Activated CD4-positive, CD25-positive, alpha-beta regulatory T cell treated with anti-CD3 and anti-CD28 coated beads, Interleukin-2, amount 50 U/mL, for 72 hours (primary cell): ENCODE measurements at regions not wholly inside any gene's neighbourhood (a gene's known extent, or its start where the extent isn't known, plus 50 kb on each side); places are given as distances from the start of the nearest gene placed in this dataset.

Experiments used
- DNase-seq: peaks from one replicate; pipeline ENCODE4 v3.0.0; 2021

DNA sequence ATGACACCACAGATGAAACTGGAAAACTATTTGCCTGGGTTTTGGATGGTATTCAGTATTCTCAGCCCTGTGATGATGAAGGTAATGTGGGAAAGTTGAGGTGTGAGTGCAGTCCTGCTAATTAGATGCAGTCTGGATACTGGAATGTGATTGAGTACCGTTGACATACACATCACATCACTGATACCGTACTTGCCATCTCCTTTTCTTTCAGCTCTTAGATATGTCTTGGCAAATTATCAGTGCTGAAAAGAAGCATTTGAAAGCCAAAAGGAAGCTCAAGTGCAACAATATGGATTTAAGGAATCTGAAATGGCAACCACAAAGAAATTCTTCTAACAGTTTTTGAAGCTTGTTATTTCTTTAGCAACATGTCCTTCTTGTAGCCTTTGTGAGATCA lies 381.4 kb upstream of the TGFBR2 start:
- DNase-seq = no peak

DNA sequence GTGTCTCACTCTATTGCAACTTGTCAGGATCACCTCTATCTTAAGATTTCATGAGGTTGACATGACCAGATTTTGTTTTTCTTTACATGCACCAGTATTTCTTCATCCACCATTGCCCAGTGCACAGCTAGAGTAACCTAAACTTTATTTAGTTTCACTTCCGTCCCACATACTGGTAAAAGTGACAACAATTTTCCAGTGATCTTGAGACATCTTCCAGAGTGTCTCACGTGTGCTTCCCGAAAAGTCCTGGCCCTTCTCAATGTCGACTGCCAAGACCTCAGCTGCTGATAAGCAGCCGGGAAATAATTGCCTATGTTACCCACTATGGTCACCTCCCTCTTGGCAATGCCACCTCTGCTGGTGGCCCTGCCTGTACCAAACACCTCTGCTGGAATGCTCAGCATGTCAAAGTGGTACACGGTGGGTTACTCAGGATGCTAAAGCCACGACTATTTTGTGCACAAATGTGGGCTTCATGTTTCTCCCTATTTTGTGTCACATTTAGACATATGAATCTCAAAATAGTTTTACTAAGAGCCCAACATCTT lies 379.7 kb upstream of the TGFBR2 start:
- DNase-seq = no peak

DNA sequence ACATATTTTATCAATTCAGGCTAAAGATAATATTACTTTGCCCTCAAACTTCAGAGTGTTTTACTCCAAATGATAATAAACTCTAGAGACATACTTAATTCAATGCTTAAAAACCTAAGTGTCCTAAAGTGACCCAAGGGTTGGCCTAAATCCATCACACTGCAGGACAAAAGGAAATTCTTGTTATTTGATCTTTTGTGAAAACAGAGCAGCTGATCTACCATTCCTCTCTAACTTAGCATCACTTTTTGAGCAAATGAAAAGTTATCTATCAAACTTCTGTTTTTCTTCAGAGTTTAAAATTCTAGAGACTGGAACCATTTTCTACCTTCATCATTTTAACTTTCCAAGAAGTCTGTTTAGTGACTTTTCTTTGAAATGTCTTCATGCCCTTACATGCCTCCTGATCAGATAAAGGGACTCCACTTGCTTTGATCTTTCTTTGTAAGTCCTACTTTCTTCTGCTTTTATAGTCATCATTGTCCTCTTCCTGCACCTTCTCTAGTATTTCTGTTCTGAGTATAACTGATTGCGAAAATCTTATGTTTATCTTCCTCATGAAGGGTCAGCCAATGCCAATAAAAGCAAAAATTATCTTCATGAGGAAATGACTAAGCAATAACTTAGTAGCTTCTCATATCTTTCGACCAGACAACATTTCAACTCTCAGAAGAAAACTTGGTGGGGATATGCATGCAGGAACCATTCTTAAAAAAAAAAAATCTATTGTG lies 378.7 kb upstream of the TGFBR2 start:
- DNase-seq = no peak

DNA sequence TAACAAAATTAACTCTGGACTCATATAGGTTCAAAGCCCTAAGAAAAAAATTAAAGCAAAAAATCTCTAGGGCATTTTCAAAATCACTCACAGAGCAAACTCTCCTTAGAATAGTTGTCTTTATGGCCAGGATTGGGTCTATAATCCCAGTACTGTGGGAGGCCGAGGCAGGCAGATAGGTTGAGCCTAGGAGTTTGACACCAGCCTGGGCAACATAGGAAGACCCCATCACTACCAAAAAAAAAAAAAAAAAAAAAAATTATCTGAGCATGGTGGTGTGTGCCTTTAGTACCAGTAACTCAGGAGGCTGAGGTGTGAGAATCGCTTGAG lies 378.1 kb upstream of the TGFBR2 start:
- no peak for DNase-seq

DNA sequence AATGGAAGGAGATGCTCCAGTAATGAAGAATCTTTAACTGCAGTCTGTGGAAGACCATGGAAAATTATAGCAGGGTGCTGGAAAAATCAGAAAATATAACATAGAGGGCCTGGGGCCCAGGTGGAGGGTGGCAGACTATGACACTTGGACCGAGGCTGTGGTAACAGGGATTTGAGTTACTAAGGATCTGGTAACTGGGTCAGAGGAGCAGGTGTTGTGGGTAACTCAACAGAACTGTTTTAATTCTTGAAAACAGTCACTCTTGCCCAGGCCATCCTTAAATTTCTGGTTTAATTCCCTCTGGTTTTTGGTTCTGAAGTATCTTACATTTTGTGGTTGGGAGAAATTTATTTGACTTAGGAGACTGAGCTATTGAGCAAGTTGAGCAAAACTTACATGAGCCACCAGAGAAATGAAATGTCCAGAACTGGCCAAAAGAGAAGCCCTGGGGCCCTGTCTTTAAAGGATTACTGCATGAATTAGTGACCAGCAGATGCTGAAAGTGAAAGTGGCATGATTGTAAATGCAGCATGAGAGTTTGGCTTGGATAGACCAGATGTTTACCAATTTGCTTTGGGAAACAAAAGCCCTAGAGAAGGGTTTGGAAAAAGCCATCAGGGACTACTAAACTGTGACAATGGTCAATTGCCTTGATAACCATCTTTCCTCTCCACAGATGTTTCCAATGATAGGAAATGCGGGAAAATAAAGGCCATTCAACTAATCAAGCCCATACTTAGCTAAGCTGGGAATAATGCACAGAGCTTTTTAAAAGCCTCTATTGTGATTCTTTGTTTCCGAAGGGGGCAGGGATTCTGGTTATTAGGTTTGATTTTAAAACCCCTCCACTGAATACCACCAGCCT lies 374.9 kb upstream of the TGFBR2 start:
- no peak for DNase-seq

DNA sequence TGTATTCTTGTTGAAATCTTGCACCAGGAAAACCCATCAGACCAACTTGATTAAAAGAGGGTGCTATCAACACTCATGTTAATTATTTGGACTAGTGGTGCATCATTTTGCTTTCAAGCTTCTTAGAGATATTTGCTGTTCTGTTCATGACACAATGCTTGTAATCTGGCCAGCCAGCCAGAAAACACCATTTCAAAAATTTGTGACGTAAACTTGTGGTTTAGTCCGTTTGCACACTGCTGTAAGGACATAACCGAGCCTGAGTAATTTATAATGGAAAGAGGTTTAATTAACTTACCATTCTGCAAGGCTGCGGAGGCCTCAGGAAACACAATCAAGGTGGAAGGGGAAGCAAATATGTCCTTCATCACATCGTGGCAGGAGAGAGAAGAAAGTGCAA lies 374.3 kb upstream of the TGFBR2 start:
- no peak for DNase-seq

DNA sequence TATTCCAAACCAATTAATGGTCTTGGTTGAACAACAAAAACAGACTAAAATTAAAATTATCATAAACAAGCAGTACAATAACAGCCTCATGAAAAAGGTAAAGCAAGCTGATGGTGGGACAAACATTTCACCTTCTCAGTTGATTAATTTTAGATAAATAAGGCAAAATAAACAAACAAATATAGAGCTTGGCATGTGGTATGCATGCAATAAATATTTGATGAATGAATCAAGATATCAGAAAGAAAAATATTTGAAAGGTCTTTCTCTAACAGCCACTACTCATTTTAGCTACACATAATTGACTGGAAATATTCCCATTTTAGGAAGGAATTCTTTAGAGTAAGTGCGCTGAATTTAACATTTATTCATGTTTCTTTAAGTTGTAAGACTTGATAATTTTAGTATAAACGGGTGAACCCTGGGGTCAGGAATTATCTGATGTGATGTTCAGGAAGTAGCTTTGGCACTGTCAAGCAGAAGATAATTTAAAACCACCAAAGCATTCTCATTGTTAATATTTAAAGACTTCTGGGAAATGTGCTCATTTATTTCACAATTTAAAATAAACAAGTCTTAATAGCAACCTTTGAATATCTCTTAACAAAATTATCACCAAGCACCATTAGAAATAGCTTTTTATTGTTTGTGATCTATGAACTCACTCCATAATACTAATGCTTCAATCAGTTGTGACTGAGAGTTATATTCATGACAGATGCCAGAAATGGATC lies 372.3 kb upstream of the TGFBR2 start:
- DNase-seq = no peak

DNA sequence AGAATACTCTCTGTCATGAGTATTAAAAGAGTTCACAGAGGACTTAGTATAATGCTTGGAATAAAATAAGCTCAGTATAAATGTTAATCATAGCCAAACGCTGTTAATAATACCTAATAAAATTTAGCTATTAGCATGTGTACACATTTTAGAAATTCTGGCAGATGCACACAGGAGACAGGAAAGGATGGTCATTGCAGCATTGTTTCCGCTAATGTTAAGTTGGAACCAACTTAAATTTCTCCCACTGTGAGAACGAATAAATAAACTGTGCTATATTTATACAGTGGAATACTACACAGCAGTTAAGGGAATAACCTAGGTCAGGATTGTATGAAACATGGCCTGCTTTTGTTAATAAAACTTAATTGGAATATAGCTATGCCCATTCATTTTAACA lies 370.4 kb upstream of the TGFBR2 start:
- no peak for DNase-seq

DNA sequence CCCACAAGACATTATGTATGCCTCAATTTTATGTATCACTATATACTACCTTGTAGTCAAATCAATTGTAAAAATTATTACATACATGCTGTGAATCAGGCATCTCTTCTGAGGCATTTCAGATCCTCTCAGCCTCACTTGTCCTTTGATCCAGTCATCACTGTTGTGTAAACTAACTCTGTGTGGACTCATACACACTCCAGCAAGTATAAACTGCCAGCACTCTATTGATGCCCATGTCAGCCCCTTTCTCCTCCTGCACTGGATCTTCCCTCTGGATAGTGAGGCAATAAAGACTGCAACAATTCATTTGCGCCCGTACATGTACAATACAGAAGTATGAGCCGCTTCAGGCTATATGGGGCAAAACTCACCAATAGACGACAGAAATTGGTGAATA lies 364.7 kb upstream of the TGFBR2 start:
- no peak for DNase-seq

DNA sequence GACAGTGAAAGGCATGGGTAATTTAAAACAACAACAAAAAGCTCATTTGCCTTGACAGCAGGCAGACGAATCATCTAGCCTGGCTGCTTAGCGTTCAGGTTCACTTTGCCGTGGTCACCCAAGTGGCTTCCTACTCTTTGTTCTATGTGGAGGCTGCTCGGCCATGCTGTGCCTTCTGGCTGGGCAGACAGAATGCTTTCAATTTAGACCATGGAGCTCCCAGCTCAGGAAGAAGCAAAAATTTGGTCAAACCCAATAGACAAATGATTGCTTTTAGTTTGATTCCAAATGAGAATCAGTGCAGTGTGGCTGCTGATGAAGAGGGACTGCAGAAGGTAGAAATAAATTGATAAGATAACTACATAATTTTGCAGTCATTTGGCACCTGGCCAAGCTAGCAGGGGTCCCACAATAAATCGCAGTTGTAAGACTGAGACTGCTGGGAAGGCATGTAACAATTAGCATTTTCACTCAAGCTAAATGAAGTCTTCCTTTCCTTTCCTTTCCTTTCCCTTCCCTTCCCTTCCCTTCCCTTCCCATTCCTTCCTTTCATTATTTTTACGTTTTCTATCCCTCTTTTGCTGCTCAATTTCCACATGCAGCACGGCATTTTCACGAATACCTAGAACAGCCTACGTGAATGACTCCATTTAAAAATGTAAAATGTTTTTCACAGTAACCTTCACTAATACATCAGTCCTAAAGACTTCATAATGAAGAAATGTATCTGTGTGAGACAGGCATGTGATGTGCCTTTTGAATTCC lies 360.4 kb upstream of the TGFBR2 start:
- no peak for DNase-seq

DNA sequence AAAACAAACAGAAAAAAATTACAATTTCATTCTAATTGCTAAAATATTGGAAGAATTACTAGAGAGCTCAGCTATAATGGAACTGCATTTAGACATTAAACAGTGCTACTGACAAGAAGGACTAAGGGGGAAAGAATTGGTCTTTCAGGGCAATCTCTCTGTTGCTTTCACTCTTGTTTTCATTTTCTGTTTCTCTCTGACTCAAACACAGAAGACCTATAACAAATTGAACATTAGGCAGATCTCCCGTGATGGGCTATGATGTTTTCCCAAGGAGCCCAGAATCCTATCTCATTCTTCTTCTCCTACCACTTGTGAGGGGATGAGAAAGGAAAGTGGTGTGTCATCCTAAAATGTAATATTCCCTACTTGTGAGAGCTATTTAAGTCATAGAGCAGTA lies 358.0 kb upstream of the TGFBR2 start:
- DNase-seq = no peak

DNA sequence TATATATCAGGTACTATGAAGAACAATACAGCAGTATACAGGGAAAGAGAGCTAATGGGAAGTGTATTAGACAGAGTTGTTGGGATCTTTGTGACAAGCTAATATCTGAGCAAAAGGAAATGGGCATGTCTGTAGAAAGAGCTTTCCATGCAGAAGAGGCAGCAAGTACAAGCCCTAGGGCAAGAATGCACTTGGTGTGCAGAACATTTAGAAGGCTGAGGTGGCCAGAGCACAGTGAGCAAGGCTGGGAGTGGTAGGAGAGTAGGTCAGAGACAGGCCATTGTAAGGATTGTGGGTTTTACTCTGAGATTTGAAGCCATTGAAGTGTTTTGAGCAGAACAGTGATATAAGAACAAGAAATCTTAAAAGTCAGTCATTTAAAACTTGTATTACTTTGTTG lies 353.9 kb upstream of the TGFBR2 start:
- DNase-seq = no peak

DNA sequence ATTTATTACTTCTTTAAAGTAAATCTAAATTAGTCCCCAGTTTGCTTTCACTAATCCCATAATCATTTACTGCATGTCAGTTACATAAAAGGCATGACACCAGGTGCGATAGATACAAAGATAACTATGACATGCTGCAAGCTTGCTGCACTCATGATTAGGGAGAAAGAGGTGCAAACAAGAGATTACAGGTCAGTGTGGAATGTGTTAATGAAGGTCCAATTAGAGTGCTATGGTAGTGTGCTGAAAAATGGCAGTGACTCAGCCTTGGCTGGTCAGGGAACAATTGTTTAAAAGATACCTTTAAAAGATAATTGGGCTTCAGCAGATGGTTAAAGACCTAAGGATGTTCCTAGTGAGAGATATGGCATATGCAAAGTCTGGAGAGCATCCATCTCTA lies 352.6 kb upstream of the TGFBR2 start:
- DNase-seq = no peak

DNA sequence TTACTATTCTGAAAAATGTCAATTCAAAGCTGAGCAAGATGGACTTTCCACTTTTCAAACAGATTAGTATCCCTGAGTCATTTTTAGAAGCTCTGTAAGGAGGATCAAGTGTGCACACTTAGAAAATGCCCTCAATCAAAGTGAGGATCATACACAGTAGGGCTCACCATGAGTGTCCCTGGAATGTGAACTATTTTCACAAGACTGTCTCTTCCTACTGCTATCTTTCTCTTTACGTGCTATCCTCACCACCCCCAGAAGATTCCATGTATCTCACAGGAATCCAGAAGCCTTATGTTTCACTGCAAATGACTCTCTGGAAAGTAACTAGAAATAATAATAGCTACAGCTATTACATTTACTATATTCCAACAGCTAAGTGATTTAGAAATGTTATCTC lies 349.9 kb upstream of the TGFBR2 start:
- no peak for DNase-seq

DNA sequence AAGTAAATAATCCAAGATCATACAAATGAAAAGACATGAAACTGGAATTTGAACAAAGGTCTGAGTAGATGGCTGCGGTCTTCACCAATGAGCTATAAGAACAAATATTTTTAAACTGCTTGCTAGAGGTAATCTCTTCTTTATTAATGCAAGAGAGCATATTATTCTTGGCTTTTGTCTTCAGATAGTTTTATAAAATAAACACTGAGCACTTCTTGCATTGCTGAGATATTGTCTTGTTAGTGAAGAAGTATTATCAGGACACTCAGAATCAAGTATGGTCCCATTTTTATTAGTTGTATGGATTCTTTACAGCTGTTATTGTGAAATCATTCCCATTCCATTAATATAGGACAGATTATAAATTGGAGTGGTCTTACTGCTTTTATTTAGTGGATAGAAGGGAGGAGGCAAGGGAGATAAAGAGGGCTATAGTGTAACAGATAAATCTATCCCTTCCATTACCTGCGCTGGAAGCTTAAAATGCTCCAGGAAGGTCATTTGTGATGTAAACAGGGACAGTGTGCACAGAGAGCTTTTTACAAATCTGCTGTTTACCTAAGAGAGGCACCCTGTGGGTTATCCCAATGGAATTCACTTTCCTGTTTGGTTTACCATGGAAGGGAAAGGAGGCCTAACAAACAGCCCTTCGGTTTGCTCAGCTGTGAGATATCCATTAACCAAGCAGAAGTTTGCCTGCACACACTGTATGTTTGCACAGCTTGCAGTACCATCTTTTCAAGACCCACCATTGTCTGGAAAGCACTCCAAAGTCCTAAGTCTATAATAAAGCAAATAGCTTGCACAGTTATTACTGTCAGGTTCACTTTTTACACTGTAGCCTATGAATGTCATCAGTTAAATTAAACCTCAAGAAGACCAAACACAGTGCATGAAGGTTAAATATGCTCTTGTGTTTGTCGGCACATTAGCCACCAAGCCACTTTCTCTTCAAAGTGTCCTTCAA lies 347.7 kb upstream of the TGFBR2 start:
- no peak for DNase-seq

DNA sequence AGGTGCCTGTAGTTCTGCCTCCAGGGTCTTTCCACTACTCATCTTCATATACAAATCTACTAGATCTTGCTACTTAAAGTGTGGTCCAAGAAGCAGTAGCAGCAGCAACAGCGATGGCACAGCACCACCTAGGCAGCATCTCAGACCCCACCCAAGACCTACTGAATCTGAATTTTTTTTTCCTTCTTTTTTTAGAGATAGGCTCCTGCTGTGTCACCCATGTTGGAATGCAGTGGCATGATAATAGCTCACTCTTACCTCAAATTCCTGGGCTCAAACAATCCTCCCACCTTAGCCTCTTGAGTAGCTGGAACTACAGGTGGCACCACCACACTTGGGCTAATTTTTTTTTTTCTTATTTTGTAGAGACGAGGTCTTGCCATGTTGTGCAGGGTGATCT lies 346.7 kb upstream of the TGFBR2 start:
- DNase-seq = no peak

DNA sequence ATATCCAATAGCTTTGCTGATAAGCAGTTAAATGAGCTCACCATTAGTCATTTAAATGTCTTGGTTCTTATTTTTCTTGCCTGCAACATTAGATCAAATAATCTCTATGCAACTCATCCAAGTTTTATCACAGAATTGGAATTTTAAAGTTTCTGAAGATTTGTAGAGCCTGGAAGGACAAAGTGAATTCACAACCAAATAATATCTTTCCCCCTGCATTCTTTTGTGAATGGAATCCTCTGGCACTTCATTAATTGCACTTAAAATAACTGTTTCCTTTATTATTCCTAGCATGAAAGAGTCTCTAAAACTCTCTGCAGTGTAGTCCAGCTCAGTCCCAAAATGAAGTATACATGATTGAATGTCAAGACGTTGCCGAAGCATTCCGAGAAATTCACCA lies 345.6 kb upstream of the TGFBR2 start:
- no peak for DNase-seq

DNA sequence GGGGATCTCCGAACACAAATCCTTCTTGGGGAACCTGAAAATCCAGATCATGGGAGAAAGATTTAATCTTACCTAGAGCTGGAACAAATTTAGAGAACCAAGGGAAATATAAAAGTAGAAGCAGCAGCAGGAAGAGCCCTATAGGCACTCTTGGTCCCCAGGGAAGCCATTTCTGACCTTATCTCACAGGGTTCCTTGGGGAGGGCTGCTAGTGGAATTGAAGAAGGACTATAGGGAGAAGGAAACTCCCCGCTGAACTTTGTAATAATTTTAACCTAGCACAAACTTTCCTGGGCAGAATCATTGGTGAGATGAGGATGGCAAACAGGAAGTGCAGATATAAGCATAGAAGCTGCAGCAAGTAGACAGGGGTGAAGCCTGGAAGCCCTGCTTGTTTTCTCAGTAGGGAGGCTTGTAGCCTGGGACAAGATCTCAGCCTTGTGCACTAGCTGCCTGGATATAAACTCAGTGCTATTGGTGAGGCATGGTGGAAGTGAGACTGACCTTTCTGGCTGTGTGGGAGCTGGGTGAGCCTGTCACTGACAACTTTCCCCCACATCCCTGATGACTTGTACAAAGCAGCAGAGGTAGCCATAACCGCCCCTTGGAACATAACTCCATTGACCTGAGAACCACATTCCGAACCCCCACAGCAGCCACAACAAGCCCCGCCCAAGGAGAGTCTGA lies 343.0 kb upstream of the TGFBR2 start:
- no peak for DNase-seq

DNA sequence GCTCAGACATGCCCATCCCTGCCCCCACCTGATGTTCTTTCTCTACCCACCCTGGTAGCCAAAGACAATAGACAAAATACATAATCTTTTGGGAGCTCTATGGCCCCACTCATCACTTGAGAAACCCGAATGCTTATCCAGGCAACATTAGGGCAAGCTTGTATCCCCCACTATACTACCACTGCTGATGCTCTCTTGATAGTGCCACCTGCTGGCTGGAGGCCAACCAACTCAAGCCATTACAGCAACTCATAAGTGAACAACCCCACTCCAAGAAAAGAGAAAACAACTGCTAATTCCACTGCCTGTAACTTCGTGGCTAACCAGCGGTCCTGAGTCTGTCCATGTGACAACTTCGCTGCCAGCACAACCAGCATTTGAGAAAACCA lies 342.5 kb upstream of the TGFBR2 start:
- DNase-seq = no peak

DNA sequence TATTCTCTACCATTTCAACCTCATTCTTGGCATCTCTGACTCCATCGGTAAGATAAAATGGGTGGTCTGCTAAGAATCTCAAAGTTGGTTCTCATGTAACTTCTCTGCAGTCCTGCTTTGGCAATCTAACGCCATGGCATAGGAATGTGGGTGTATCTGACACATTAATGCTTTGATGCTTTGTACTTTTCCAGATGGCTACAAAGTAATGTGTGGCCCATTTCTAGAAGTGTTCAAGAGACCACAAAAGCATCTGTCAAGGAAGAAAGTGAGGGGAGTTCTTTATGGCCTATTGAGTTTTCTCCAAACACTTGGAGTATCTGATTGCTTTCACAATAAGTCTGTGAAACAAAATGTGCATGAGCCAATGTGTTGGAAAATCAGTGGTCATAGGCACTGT lies 339.9 kb upstream of the TGFBR2 start:
- no peak for DNase-seq

DNA sequence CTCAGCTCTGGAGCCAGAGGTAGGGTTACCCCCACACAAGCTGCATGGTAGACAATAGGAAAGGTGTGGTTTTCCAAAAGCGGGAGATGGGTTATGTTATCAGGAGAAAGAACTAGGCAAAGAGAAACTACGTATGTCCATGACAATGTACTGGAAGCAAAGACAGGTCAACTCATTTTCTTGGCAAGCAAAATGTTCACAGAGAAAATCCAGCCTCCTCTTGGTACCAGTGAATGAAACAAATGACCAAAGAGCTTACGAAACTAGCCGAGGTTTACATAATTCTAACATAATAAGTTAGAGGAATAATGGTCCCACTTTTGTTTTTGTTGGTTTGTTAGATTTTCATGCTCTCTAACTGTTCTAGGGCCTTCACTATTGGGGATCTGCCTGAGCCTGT lies 338.1 kb upstream of the TGFBR2 start:
- DNase-seq = no peak
